Right atrium auricular region (tissue), 2 donors: ENCODE measurements at regions not wholly inside any gene's neighbourhood (a gene's known extent, or its start where the extent isn't known, plus 50 kb on each side); places are given as distances from the start of the nearest gene placed in this dataset.

Source experiments
- DNase-seq: peaks from one replicate; pipeline ENCODE4 v3.0.0-alpha.2; 2019; ENCODE audit warnings: low spot score
- H3K27ac ChIP-seq, 2 donors: fragments of 200-600 bp; sonication (generic); 1 replicate in 1 of 2; 2 replicates in 1 of 2; pipeline ENCODE4 v1.5.1; 2016 to 2019
- H3K27me3 ChIP-seq, 2 donors: fragments of 200-600 bp; sonication (generic); one replicate each; pipeline versions ENCODE4 v1.5.1 to v1.6.0; 2017 to 2019
- H3K36me3 ChIP-seq: fragments of 200-600 bp; sonication (generic); one replicate; pipeline ENCODE4 v1.5.1; 2016
- H3K4me1 ChIP-seq, 2 donors: fragments of 200-600 bp; sonication (generic); one replicate each; pipeline versions ENCODE4 v1.5.1 to v1.6.0; 2017 to 2019
- H3K4me3 ChIP-seq, 2 donors: fragments of 200-600 bp; sonication (generic); 1 replicate in 1 of 2; 2 replicates in 1 of 2; pipeline ENCODE4 v1.5.1; 2017 to 2019; ENCODE audit warnings: mild to moderate bottlenecking in 1 of 2, moderate library complexity in 1 of 2
- H3K9me3 ChIP-seq, 2 donors: fragments of 200-600 bp; sonication (generic); one replicate each; pipeline ENCODE4 v1.5.1; 2019
- TF ChIP-seq, protein P1 (sequence below), 2 donors: fragments of 200-600 bp; sonication (generic); IDR thresholded peaks; one replicate each; pipeline ENCODE4 v1.5.1; 2019; ENCODE audit warnings: antibody characterized with exemption in 2 of 2

DNA sequence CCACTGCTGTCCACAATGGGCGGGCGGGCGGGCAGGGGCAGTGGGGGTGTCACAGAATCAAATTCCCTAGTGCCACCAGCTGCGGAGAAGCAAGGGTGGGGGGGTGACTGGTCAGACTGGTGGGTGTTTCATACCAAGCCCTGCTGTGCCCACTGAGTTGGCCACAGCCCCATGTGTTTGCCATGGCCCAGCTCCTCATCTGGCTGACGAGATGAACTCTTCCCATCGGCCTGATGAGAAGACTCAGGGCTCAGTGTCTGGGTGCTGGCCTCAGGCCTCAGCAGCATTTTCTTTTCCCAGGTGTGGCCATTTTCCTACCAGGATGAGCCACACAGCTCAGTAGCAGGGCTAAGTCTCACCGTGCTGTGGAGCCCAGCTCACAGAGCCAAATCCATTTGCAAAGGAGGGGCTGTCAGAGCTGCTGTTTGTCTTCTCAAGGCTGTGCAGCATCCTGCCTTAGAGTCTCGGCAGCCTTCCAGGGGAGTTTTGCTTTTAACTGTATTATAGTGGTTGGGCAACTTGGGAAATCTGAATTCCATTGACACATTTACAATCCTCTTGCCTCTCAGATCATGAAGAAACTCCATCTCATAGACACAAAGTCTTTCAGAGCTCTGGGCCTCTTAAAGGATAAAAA is 176.8 kb downstream of the ABHD5 start:
- TF ChIP-seq, protein P1, sequence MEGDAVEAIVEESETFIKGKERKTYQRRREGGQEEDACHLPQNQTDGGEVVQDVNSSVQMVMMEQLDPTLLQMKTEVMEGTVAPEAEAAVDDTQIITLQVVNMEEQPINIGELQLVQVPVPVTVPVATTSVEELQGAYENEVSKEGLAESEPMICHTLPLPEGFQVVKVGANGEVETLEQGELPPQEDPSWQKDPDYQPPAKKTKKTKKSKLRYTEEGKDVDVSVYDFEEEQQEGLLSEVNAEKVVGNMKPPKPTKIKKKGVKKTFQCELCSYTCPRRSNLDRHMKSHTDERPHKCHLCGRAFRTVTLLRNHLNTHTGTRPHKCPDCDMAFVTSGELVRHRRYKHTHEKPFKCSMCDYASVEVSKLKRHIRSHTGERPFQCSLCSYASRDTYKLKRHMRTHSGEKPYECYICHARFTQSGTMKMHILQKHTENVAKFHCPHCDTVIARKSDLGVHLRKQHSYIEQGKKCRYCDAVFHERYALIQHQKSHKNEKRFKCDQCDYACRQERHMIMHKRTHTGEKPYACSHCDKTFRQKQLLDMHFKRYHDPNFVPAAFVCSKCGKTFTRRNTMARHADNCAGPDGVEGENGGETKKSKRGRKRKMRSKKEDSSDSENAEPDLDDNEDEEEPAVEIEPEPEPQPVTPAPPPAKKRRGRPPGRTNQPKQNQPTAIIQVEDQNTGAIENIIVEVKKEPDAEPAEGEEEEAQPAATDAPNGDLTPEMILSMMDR (IDR thresholded peaks at IDR 0.05) = no peak
- Histone ChIP-seq H3K27ac (no peak overlapping the region), H3K27me3 (no peaks in the 10 kb centered on the region), H3K4me1 (no peaks in the 10 kb centered on the region), H3K36me3 (no peaks in the 10 kb centered on the region), H3K9me3 (no peaks in the 10 kb centered on the region), H3K4me3 (no peak overlapping the region)
- DNase-seq = no peak

- no peaks in the 10 kb centered on the region for H3K27me3 ChIP-seq
- H3K9me3 ChIP-seq = no peaks in the 10 kb centered on the region
- no peaks in the 10 kb centered on the region for H3K36me3 ChIP-seq
- H3K4me3 ChIP-seq = no peak overlapping the region
- H3K4me1 ChIP-seq = no peaks in the 10 kb centered on the region
- TF ChIP-seq, protein P1 (IDR thresholded peaks at IDR 0.05) = no peak
- no peak for DNase-seq
- no peak overlapping the region for H3K27ac ChIP-seq
These were observed 178.8 kb downstream of the ABHD5 start for GRCh38 chr3:43869491-43869890.

DNA sequence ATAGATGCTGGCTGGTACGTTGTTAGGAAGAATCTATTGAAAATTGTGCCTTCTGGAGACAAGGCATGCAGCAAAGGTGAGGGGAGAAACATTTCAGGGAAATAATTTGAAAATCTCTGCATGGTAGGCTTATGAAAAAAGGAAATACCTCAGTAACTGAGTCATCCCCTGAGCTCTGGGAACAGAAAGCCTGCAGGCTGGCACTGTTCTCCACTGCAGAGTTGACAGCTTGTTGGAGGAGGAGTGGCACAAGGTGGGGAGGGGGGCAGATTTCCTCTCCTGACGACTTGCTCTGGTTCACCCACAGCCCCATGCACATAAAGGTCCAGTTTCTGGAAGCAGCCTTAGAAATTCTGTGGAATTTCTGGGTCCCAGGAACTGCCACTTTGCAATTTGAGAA is 179.4 kb downstream of the ABHD5 start:
- Histone ChIP-seq H3K4me1 (no peaks in the 10 kb centered on the region), H3K4me3 (no peak overlapping the region), H3K27me3 (no peaks in the 10 kb centered on the region), H3K36me3 (no peaks in the 10 kb centered on the region), H3K27ac (no peak overlapping the region), H3K9me3 (no peaks in the 10 kb centered on the region)
- TF ChIP-seq, protein P1 (IDR thresholded peaks at IDR 0.05) = no peak
- peak; percentile 43 for DNase-seq

GRCh38 chr3:43870844-43871626 is 180.3 kb downstream of the ABHD5 start:
- TF ChIP-seq, protein P1 (IDR thresholded peaks at IDR 0.05) = no peak
- H3K9me3 ChIP-seq = no peaks in the 10 kb centered on the region
- no peak overlapping the region for H3K27ac ChIP-seq
- H3K4me1 ChIP-seq = no peaks in the 10 kb centered on the region
- H3K4me3 ChIP-seq = no peak overlapping the region
- DNase-seq = peak; percentile 23
- no peaks in the 10 kb centered on the region for H3K27me3 ChIP-seq
- no peaks in the 10 kb centered on the region for H3K36me3 ChIP-seq

DNA sequence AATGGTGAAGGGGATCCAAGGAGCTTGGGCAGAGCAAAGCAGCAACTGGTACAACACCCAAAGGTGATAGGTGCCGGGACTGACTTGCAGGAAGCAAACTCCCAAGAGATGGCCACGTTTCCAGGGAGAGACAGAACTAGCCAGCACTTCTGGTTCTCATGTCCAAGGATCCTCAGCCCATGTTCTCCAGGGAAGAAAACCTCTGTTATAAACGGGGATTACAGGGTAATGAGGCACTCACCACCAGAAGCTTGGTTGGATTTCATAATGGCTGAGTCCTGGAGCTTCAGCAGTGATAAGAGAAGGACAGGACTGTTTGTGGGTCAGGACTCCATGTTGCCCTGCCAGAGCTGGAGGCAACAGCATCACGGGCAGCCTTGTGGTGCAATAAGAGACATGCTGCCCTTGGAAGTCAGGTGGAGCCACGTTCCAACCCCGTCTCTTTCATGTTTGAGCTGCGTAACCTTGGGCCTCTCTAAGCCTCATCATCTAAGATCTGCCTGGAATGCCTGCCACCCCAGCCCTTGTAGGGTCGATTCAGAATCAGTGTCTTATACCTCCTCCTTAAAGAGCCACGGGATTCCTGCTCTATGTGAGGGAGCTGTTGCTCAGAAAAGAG is 181.0 kb downstream of the ABHD5 start:
- Histone ChIP-seq H3K9me3 (no peaks in the 10 kb centered on the region), H3K4me3 (no peak overlapping the region), H3K36me3 (no peaks in the 10 kb centered on the region), H3K27me3 (no peaks in the 10 kb centered on the region), H3K27ac (no peak overlapping the region), H3K4me1 (no peaks in the 10 kb centered on the region)
- TF ChIP-seq, protein P1 (IDR thresholded peaks at IDR 0.05) = no peak
- DNase-seq = peak; percentile 38
